GM18873 (cell line): ENCODE measurements at regions not wholly inside any gene's neighbourhood (a gene's known extent, or its start where the extent isn't known, plus 50 kb on each side); places are given as distances from the start of the nearest gene placed in this dataset.

Experiments used
- ATAC-seq: cut with Tn5 transposase; IDR thresholded peaks from one replicate; pipeline ENCODE4 v1.9.1; 2021; ENCODE audit warnings: mild to moderate bottlenecking, moderate library complexity, moderate number of reproducible peaks; ENCODE audit not compliant: unreplicated experiment, low FRiP score

- ATAC-seq: no peak
Observed at GRCh38 chr11:128179512-128179911, 407.8 kb downstream of the ETS1 start.

GRCh38 chr11:128179039-128179438 is 408.3 kb downstream of the ETS1 start:
- no peak for ATAC-seq

- no peak for ATAC-seq
Observed at GRCh38 chr11:128174465-128175291, 412.7 kb downstream of the ETS1 start.

- no peak for ATAC-seq
Observed at GRCh38 chr11:128172046-128172878, 415.1 kb downstream of the ETS1 start.

- ATAC-seq: no peak
Observed at GRCh38 chr11:128171506-128171905, 415.9 kb downstream of the ETS1 start.

- ATAC-seq: no peak
Observed at GRCh38 chr11:128165572-128165971, 421.8 kb downstream of the ETS1 start.

GRCh38 chr11:128164080-128164741 is 423.1 kb downstream of the ETS1 start:
- ATAC-seq: no peak

- no peak for ATAC-seq
Observed at GRCh38 chr11:128161994-128162393, 425.4 kb downstream of the ETS1 start.

GRCh38 chr11:128161436-128161835 is 425.9 kb downstream of the ETS1 start:
- no peak for ATAC-seq

GRCh38 chr11:128158860-128159259 is 428.5 kb downstream of the ETS1 start:
- no peak for ATAC-seq

GRCh38 chr11:128157423-128158298 is 429.7 kb downstream of the ETS1 start:
- ATAC-seq: peak; percentile 73

GRCh38 chr11:128156486-128156885 is 430.9 kb downstream of the ETS1 start:
- ATAC-seq: no peak

- ATAC-seq: no peak
Observed at GRCh38 chr11:128155590-128155989, 431.8 kb downstream of the ETS1 start.

- no peak for ATAC-seq
Observed at GRCh38 chr11:128153697-128154048, 433.7 kb downstream of the ETS1 start.

- ATAC-seq: no peak
Observed at GRCh38 chr11:128152796-128153696, 434.3 kb downstream of the ETS1 start.

- ATAC-seq: no peak
Observed at GRCh38 chr11:128151780-128152179, 435.6 kb downstream of the ETS1 start.

- no peak for ATAC-seq
Observed at GRCh38 chr11:128151338-128151737, 436.0 kb downstream of the ETS1 start.

- no peak for ATAC-seq
Observed at GRCh38 chr11:128148208-128148607, 439.1 kb downstream of the ETS1 start.

GRCh38 chr11:128146926-128147605 is 440.3 kb downstream of the ETS1 start:
- no peak for ATAC-seq
